IgD-negative memory B cell (primary cell): ENCODE measurements at regions not wholly inside any gene's neighbourhood (a gene's known extent, or its start where the extent isn't known, plus 50 kb on each side); places are given as distances from the start of the nearest gene placed in this dataset.
"Not testable (repeated sequence)": the region's sequence is repeated elsewhere in the genome, so short reads cannot be mapped to it uniquely, and the experiment has no call there.

Experiments
- H3K27ac Mint-ChIP-seq, 3 donors: one replicate each; pipeline ENCODE4 v1.8.0; 2020 to 2022; ENCODE audit warnings: mild to moderate bottlenecking in 3 of 3, mixed read lengths in 3 of 3, moderate library complexity in 1 of 3
- H3K27me3 Mint-ChIP-seq: one replicate; pipeline ENCODE4 v1.8.0; 2021; ENCODE audit warnings: mixed read lengths
- H3K36me3 Mint-ChIP-seq: one replicate; pipeline ENCODE4 v1.8.0; 2020; ENCODE audit warnings: mild to moderate bottlenecking, mixed read lengths
- H3K4me1 Mint-ChIP-seq, 3 donors: one replicate each; pipeline ENCODE4 v1.8.0; 2020 to 2022; ENCODE audit warnings: mixed read lengths in 3 of 3, mild to moderate bottlenecking in 1 of 3
- H3K4me3 Mint-ChIP-seq, 4 donors: one replicate each; pipeline ENCODE4 v1.8.0; 2020 to 2022; ENCODE audit warnings: mild to moderate bottlenecking in 4 of 4, mixed read lengths in 4 of 4, moderate library complexity in 3 of 4
- H3K9me3 Mint-ChIP-seq, 3 donors: one replicate each; pipeline ENCODE4 v1.8.0; 2020 to 2021; ENCODE audit warnings: mixed read lengths in 3 of 3, mild to moderate bottlenecking in 1 of 3

DNA sequence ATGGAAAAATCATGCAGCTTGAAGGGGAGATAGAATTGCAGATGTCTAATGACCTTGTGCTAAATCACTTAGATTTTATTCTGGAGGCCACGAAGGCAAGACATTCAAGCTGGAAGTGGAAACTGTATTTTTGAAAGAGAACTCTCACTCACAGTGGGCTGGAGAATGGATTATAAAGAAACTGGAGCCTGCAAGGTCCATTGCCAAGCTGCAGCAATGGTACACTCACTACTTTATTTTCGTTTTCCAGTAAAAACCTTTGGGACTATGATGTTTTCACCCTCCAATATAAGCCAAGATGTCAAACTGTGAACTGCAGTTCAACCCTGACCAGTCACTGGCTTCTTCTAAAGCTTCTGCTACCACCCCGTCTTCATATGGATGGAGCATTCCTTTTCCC lies 62.0 kb downstream of the SKIDA1 start:
- peaks cover 9% of the 10 kb centered on the region for H3K27me3 Mint-ChIP-seq
- no peak overlapping the region for H3K4me3 Mint-ChIP-seq
- peaks cover 1% of the 10 kb centered on the region for H3K36me3 Mint-ChIP-seq
- no peaks in the 10 kb centered on the region for H3K9me3 Mint-ChIP-seq
- no peaks in the 10 kb centered on the region for H3K4me1 Mint-ChIP-seq
- no peak overlapping the region for H3K27ac Mint-ChIP-seq

DNA sequence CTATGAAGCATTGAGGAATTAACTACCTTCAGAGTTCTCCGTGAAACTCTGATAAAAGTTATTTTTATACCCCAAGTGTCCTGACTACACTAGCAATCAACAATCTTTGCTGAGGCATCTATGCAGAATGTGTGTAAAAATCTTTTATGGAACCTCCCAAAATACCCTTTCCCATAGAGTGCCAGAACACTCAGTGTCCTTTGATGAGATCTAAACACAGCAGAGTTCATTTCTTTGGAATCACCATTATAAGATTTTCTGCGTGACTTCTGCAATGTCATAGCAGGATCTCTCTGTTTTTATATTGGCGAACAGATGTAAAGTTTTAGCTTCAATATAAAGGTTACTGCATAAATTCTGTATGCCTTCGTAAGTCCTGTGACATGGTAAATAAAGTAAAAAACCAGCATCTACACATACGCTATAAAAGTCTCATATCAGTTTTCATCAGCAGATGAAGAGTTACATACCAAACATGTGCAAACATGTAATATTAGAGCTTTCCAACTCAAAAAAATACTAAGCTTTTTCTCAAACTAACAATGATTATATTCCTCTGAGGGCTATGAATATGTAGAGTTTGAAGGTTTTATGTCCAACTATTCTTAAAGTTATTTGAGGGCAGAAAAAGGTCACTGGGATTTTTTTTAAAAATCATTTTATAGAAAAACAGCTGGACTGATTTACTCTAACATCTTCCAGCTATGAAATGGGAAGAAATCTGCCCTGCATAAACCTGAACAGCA lies 67.2 kb downstream of the SKIDA1 start:
- H3K36me3 Mint-ChIP-seq = no peaks in the 10 kb centered on the region
- H3K27ac Mint-ChIP-seq = no peak overlapping the region
- peaks cover 0 to 3% (median 0%) of the 10 kb centered on the region in 3 donors for H3K9me3 Mint-ChIP-seq
- no peaks in the 10 kb centered on the region for H3K4me1 Mint-ChIP-seq
- peaks cover 12% of the 10 kb centered on the region for H3K27me3 Mint-ChIP-seq
- no peak overlapping the region for H3K4me3 Mint-ChIP-seq

GRCh38 chr10:21456160-21456559 lies 69.3 kb downstream of the SKIDA1 start:
- peaks cover 10% of the 10 kb centered on the region for H3K27me3 Mint-ChIP-seq
- H3K4me1 Mint-ChIP-seq = no peaks in the 10 kb centered on the region
- H3K4me3 Mint-ChIP-seq = no peak overlapping the region
- H3K27ac Mint-ChIP-seq = no peak overlapping the region
- peaks cover 0 to 3% (median 0%) of the 10 kb centered on the region in 3 donors for H3K9me3 Mint-ChIP-seq
- H3K36me3 Mint-ChIP-seq = no peaks in the 10 kb centered on the region

- no peaks in the 10 kb centered on the region for H3K4me1 Mint-ChIP-seq
- H3K4me3 Mint-ChIP-seq = no peak overlapping the region
- H3K9me3 Mint-ChIP-seq = peaks cover 0 to 4% (median 3%) of the 10 kb centered on the region in 3 donors
- no peak overlapping the region for H3K27ac Mint-ChIP-seq
- no peaks in the 10 kb centered on the region for H3K36me3 Mint-ChIP-seq
- H3K27me3 Mint-ChIP-seq = peaks cover 5% of the 10 kb centered on the region
These were observed 73.3 kb downstream of the SKIDA1 start for GRCh38 chr10:21452203-21452602.

DNA sequence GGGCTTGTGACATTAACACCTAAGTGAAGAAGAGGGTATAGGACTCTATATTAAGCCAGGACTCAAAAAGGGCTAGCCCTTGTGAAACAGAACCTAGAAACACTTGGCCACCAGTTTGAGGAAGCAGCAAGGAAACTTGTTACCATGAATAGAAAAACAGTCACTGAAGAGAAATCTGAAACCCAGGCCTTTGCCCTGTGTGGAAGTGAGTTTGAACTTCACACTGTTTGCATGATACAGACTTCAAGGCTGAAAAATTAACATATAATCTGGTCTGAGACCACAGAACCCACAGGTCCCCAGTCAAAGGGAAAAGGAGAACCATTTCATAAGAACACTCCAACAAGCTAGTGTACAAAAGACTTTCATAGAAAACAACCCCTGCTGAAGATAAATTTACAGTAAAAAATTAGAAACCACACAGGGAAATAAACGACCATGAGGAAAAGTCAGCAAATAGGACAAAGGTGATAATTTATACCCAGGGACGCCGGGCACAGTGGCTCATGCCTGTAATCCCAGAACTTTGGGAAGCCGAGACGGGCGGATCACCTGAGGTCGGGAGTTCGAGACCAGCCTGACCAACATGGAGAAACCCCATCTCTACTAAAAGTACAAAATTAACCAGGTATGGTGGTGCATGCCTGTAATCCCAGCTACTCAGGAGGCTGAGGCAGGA lies 76.1 kb downstream of the SKIDA1 start:
- Mint-ChIP-seq H3K27me3 (peaks cover 7% of the 10 kb centered on the region), H3K4me3 (no peak overlapping the region), H3K27ac (no peak overlapping the region), H3K9me3 (peaks cover 0 to 4% (median 3%) of the 10 kb centered on the region in 3 donors), H3K36me3 (no peaks in the 10 kb centered on the region), H3K4me1 (no peaks in the 10 kb centered on the region)

DNA sequence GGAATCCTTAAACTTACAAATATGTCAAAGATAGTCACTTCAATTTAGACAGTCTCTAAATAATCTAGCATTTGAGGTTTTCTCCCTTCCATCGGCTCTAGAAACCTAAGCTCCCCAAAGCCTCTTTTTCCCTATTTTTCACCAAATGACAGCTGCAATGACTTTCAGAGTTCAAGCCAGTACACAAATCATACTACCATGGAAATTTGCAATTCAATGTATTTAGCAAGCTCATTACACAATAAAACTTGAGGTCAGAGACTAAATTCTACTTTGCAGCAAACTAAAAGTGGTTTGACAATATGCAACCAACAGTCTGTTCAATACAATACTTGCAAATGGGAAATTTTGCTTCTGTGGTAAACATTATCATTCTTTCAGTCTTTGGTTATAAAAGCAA lies 80.3 kb downstream of the SKIDA1 start:
- Mint-ChIP-seq H3K27me3 (peaks cover 3% of the 10 kb centered on the region), H3K27ac (no peak overlapping the region), H3K9me3 (peaks cover 0 to 5% (median 4%) of the 10 kb centered on the region in 3 donors), H3K4me1 (peaks cover 0 to 2% (median 0%) of the 10 kb centered on the region in 3 donors), H3K36me3 (no peaks in the 10 kb centered on the region), H3K4me3 (no peak overlapping the region)

GRCh38 chr10:21441625-21442024 lies 83.9 kb downstream of the SKIDA1 start:
- no peaks in the 10 kb centered on the region for H3K27me3 Mint-ChIP-seq
- no peak overlapping the region for H3K4me3 Mint-ChIP-seq
- H3K36me3 Mint-ChIP-seq = no peaks in the 10 kb centered on the region
- H3K4me1 Mint-ChIP-seq = peaks cover 0 to 2% (median 0%) of the 10 kb centered on the region in 3 donors
- H3K27ac Mint-ChIP-seq = no peak overlapping the region
- peaks cover 0 to 3% (median 0%) of the 10 kb centered on the region in 3 donors for H3K9me3 Mint-ChIP-seq

DNA sequence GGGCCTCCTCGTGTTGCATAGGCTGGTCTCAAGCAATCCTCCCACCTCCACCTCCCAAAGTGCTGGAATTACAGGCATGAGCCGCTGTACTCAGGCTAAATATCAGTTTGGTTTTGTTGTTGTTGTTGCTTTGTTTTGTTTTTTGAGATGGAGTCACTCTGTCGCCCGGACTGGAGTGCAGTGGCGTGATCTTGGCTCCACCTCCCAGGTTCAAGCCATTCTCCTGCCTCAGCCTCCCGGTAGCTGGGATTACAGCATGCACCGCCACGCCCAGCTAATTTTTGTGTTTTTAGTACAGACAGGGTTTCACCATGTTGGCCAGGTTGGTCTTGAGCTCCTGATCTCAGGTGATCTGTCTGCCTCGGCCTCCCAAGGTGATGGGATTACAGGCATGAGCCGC lies 86.6 kb downstream of the SKIDA1 start:
- not testable (repeated sequence) for H3K36me3 Mint-ChIP-seq, H3K27me3 Mint-ChIP-seq, H3K9me3 Mint-ChIP-seq, H3K4me1 Mint-ChIP-seq, H3K4me3 Mint-ChIP-seq
- H3K27ac Mint-ChIP-seq = peak overlapping the region in 1 of 3 donors; percentile 16

DNA sequence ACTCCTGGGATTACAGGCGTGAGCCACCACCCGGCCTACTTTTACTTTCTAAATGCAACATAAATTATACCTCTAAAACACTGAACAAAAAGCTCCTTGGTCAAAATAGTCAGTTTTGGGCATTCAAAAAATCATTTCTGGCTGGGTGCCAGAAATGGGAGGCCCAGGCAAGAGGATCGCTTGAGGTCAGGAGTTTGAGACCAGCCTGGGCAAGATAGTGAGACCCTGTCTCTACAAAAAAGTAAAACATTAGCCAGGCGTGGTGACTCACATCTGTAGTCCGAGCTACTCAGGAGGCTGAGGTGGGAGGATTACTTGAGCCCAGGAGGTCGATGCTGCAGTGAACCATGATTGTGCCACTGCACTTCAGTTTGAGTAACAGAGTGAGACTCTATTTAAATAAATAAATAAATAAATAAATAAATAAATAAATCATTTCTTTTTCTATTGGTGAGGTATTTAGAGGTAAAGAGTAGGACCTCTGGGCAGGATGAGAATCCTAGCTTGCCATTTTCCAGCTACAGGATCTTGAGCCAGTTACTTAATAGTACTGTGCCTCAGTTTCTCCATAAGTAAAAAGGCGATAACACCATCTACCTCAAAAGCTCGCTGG lies 87.6 kb downstream of the SKIDA1 start:
- Mint-ChIP-seq H3K4me3 (no peak overlapping the region), H3K27ac (no peak overlapping the region), H3K4me1 (peaks cover 0 to 2% (median 0%) of the 10 kb centered on the region in 3 donors), H3K9me3 (peaks cover 0 to 3% (median 0%) of the 10 kb centered on the region in 3 donors), H3K36me3 (no peaks in the 10 kb centered on the region), H3K27me3 (no peaks in the 10 kb centered on the region)

DNA sequence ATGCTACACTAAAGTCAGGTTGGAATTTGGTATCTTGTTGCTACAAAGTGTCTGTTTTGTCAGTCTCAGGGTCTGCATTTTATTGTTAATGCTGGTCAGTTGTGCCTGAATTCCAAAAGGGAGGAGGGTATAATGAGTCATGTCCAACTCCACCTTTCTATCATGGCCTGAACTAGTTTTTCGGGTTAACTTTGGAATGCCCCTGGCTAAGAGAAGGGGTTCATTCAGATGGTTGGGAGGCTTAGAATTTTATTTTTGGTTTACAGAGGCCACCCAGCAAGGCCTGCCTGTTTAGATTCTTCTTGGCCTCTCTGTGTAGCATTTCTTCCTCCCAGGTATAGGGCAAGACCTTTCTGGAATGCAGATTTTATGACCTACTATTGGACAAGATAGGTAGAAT lies 93.2 kb downstream of the SKIDA1 start:
- Mint-ChIP-seq H3K9me3 (peaks cover 2 to 11% (median 8%) of the 10 kb centered on the region in 3 donors), H3K36me3 (peaks cover 4% of the 10 kb centered on the region), H3K27ac (no peak overlapping the region), H3K27me3 (no peaks in the 10 kb centered on the region), H3K4me3 (no peak overlapping the region), H3K4me1 (no peaks in the 10 kb centered on the region)

GRCh38 chr10:21431799-21432198 lies 93.7 kb downstream of the SKIDA1 start:
- H3K27ac Mint-ChIP-seq = no peak overlapping the region

GRCh38 chr10:21427804-21428481 lies 97.5 kb downstream of the SKIDA1 start:
- no peak overlapping the region for H3K4me3 Mint-ChIP-seq
- no peaks in the 10 kb centered on the region for H3K27me3 Mint-ChIP-seq
- no peak overlapping the region for H3K27ac Mint-ChIP-seq
- H3K9me3 Mint-ChIP-seq = peaks cover 2 to 15% (median 10%) of the 10 kb centered on the region in 3 donors
- peaks cover 5% of the 10 kb centered on the region for H3K36me3 Mint-ChIP-seq
- H3K4me1 Mint-ChIP-seq = peaks cover 0 to 1% (median 0%) of the 10 kb centered on the region in 3 donors

More at GRCh38 chr10:21431799-21432198, 93.7 kb downstream of the SKIDA1 start:
- Mint-ChIP-seq H3K27me3 (no peaks in the 10 kb centered on the region), H3K9me3 (peaks cover 2 to 11% (median 10%) of the 10 kb centered on the region in 3 donors), H3K36me3 (peaks cover 5% of the 10 kb centered on the region), H3K4me1 (no peaks in the 10 kb centered on the region), H3K4me3 (no peak overlapping the region)

DNA sequence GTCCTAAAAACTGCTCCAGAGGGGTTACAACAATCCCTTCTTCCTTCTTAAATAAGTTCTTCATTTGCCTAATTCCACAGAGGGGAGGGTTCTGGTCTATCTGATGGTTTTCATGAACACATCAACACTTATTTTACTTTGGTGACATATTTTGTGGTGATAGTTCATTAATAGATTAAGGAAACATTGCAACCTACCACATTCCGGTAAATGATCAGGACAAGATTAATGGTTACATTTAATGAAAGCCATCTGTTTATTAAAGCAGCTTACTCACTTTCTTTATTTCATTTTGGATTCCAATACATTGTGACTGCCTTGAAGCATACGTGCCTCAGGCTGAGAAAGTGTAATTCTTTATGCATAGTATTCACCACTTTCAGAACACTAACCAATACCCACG lies 101.0 kb downstream of the SKIDA1 start:
- H3K36me3 Mint-ChIP-seq = peaks cover 5% of the 10 kb centered on the region
- H3K4me1 Mint-ChIP-seq = peaks cover 0 to 1% (median 0%) of the 10 kb centered on the region in 3 donors
- H3K27ac Mint-ChIP-seq = no peak overlapping the region
- peaks cover 2 to 11% (median 10%) of the 10 kb centered on the region in 3 donors for H3K9me3 Mint-ChIP-seq
- no peaks in the 10 kb centered on the region for H3K27me3 Mint-ChIP-seq
- H3K4me3 Mint-ChIP-seq = no peak overlapping the region

- H3K27ac Mint-ChIP-seq = no peak overlapping the region
- H3K36me3 Mint-ChIP-seq = peaks cover 3% of the 10 kb centered on the region
- H3K4me3 Mint-ChIP-seq = no peak overlapping the region
- peaks cover 2 to 11% (median 10%) of the 10 kb centered on the region in 3 donors for H3K9me3 Mint-ChIP-seq
- peaks cover 0 to 1% (median 0%) of the 10 kb centered on the region in 3 donors for H3K4me1 Mint-ChIP-seq
- H3K27me3 Mint-ChIP-seq = no peaks in the 10 kb centered on the region
These were observed 101.6 kb downstream of the SKIDA1 start for GRCh38 chr10:21423850-21424249.

DNA sequence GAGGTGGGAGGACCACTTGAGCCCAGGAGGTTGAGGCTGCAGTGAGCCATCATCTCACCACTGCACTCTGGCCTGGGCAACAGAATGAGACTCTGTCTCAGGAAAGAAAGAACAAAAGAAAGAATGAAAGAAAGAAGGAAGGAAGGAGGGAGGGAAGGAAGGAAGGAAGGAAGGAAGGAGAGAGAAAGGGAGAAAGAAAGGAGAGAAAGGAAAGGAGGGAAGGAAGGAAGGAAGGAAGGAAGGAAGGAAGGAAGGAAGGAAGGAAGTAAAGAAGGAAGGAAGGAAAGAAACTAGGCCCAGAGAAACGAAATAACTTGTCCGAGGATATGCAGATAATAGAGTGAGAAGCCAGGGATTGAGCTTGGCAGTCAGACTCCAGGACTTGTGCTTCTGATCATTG lies 102.1 kb downstream of the SKIDA1 start:
- peaks cover 0 to 1% (median 0%) of the 10 kb centered on the region in 3 donors for H3K4me1 Mint-ChIP-seq
- H3K4me3 Mint-ChIP-seq = no peak overlapping the region
- H3K27ac Mint-ChIP-seq = no peak overlapping the region
- H3K9me3 Mint-ChIP-seq = peaks cover 2 to 10% (median 8%) of the 10 kb centered on the region in 3 donors
- H3K36me3 Mint-ChIP-seq = peaks cover 3% of the 10 kb centered on the region
- no peaks in the 10 kb centered on the region for H3K27me3 Mint-ChIP-seq
